ENCODE measurements at regions not wholly inside any gene's neighbourhood (a gene's known extent, or its start where the extent isn't known, plus 50 kb on each side); places are given as distances from the start of the nearest gene placed in this dataset.
A peak's percentile ranks its signal among the peaks of the same experiment; 100 is the strongest.

GRCh38 chr11:45371251-45372115 is 85.3 kb upstream of the SYT13 start:
- Mint-ChIP-seq H3K27me3 (ENCODE audit: unreplicated experiment) (peaks cover 80% of the 10 kb centered on the region), H3K9me3 (ENCODE audit: unreplicated experiment) (no peaks in the 10 kb centered on the region), H3K4me1 (ENCODE audit: unreplicated experiment) (no peaks in the 10 kb centered on the region), H3K4me3 (ENCODE audit: unreplicated experiment) (no peak overlapping the region), H3K36me3 (ENCODE audit: unreplicated experiment) (no peaks in the 10 kb centered on the region), H3K27ac (ENCODE audit: unreplicated experiment) (no peak overlapping the region)
- TF ChIP-seq CTCF (IDR thresholded peaks at IDR 0.05), result peak; percentile 95
- peak; percentile 89 for DNase-seq (ENCODE audit: extremely low spot score, unreplicated experiment)

- DNase-seq (ENCODE audit: extremely low spot score, unreplicated experiment), result no peak
- H3K36me3 Mint-ChIP-seq (ENCODE audit: unreplicated experiment), result no peaks in the 10 kb centered on the region
- no peaks in the 10 kb centered on the region for H3K4me1 Mint-ChIP-seq (ENCODE audit: unreplicated experiment)
- H3K27ac Mint-ChIP-seq (ENCODE audit: unreplicated experiment), result no peak overlapping the region
- no peak overlapping the region for H3K4me3 Mint-ChIP-seq (ENCODE audit: unreplicated experiment)
- H3K9me3 Mint-ChIP-seq (ENCODE audit: unreplicated experiment), result no peaks in the 10 kb centered on the region
- no peak for TF ChIP-seq CTCF (IDR thresholded peaks at IDR 0.05)
- peaks cover 82% of the 10 kb centered on the region for H3K27me3 Mint-ChIP-seq (ENCODE audit: unreplicated experiment)
Observed at GRCh38 chr11:45369313-45369712, 83.2 kb upstream of the SYT13 start.

- no peaks in the 10 kb centered on the region for H3K4me1 Mint-ChIP-seq (ENCODE audit: unreplicated experiment)
- peaks cover 85% of the 10 kb centered on the region for H3K27me3 Mint-ChIP-seq (ENCODE audit: unreplicated experiment)
Observed at GRCh38 chr11:45368697-45369096, 82.6 kb upstream of the SYT13 start.

GRCh38 chr11:45366619-45367190 is 80.6 kb upstream of the SYT13 start:
- Mint-ChIP-seq H3K4me1 (ENCODE audit: unreplicated experiment) (no peaks in the 10 kb centered on the region), H3K9me3 (ENCODE audit: unreplicated experiment) (no peaks in the 10 kb centered on the region), H3K27ac (ENCODE audit: unreplicated experiment) (no peak overlapping the region), H3K4me3 (ENCODE audit: unreplicated experiment) (no peak overlapping the region), H3K36me3 (ENCODE audit: unreplicated experiment) (no peaks in the 10 kb centered on the region), H3K27me3 (ENCODE audit: unreplicated experiment) (peaks cover 88% of the 10 kb centered on the region)
- TF ChIP-seq CTCF (IDR thresholded peaks at IDR 0.05), result no peak
- no peak for DNase-seq (ENCODE audit: extremely low spot score, unreplicated experiment)

More at GRCh38 chr11:45368697-45369096, 82.6 kb upstream of the SYT13 start:
- no peak for DNase-seq (ENCODE audit: extremely low spot score, unreplicated experiment)
- no peak overlapping the region for H3K27ac Mint-ChIP-seq (ENCODE audit: unreplicated experiment)
- H3K9me3 Mint-ChIP-seq (ENCODE audit: unreplicated experiment), result no peaks in the 10 kb centered on the region
- no peak overlapping the region for H3K4me3 Mint-ChIP-seq (ENCODE audit: unreplicated experiment)
- H3K36me3 Mint-ChIP-seq (ENCODE audit: unreplicated experiment), result no peaks in the 10 kb centered on the region
- TF ChIP-seq CTCF (IDR thresholded peaks at IDR 0.05), result no peak

GRCh38 chr11:45365961-45366618 is 79.9 kb upstream of the SYT13 start:
- Mint-ChIP-seq H3K4me1 (ENCODE audit: unreplicated experiment) (no peaks in the 10 kb centered on the region), H3K4me3 (ENCODE audit: unreplicated experiment) (no peak overlapping the region), H3K36me3 (ENCODE audit: unreplicated experiment) (no peaks in the 10 kb centered on the region), H3K27me3 (ENCODE audit: unreplicated experiment) (peaks cover 91% of the 10 kb centered on the region), H3K27ac (ENCODE audit: unreplicated experiment) (no peak overlapping the region), H3K9me3 (ENCODE audit: unreplicated experiment) (no peaks in the 10 kb centered on the region)
- TF ChIP-seq CTCF (IDR thresholded peaks at IDR 0.05), result no peak
- no peak for DNase-seq (ENCODE audit: extremely low spot score, unreplicated experiment)

Measured in osteocyte (in vitro differentiated cells).